Adipocyte (in vitro differentiated cells): ENCODE measurements at regions not wholly inside any gene's neighbourhood (a gene's known extent, or its start where the extent isn't known, plus 50 kb on each side); places are given as distances from the start of the nearest gene placed in this dataset.

Experiments used
- DNase-seq: peaks from one replicate; pipeline ENCODE4 v3.0.0-alpha.2; 2015; ENCODE audit warnings: low read depth
- H3K27me3 ChIP-seq: replicated peaks from 2 replicates; pipeline ENCODE4 v1.7.0; 2013; ENCODE audit warnings: mild to moderate bottlenecking, low read length, moderate library complexity; ENCODE audit not compliant: control insufficient read depth, insufficient read depth
- H3K36me3 ChIP-seq: 2 replicates; pipeline ENCODE4 v1.7.0; 2013; ENCODE audit warnings: low read length, mild to moderate bottlenecking, moderate library complexity; ENCODE audit not compliant: control insufficient read depth, insufficient read depth, severe bottlenecking
- H3K4me1 ChIP-seq: 2 replicates; pipeline ENCODE4 v1.7.0; 2013; ENCODE audit warnings: mild to moderate bottlenecking, low read length, moderate library complexity; ENCODE audit not compliant: control insufficient read depth, insufficient read depth
- H3K4me3 ChIP-seq: 2 replicates; pipeline ENCODE4 v1.7.0; 2013; ENCODE audit warnings: mild to moderate bottlenecking, low read length, moderate library complexity
- H3K9ac ChIP-seq: 2 replicates; pipeline ENCODE4 v1.7.0; 2013; ENCODE audit warnings: mild to moderate bottlenecking, low read length, moderate library complexity
- H3K9me3 ChIP-seq: 2 replicates; pipeline ENCODE4 v1.7.0; 2013; ENCODE audit warnings: mild to moderate bottlenecking, low read length, moderate library complexity; ENCODE audit not compliant: control insufficient read depth

DNA sequence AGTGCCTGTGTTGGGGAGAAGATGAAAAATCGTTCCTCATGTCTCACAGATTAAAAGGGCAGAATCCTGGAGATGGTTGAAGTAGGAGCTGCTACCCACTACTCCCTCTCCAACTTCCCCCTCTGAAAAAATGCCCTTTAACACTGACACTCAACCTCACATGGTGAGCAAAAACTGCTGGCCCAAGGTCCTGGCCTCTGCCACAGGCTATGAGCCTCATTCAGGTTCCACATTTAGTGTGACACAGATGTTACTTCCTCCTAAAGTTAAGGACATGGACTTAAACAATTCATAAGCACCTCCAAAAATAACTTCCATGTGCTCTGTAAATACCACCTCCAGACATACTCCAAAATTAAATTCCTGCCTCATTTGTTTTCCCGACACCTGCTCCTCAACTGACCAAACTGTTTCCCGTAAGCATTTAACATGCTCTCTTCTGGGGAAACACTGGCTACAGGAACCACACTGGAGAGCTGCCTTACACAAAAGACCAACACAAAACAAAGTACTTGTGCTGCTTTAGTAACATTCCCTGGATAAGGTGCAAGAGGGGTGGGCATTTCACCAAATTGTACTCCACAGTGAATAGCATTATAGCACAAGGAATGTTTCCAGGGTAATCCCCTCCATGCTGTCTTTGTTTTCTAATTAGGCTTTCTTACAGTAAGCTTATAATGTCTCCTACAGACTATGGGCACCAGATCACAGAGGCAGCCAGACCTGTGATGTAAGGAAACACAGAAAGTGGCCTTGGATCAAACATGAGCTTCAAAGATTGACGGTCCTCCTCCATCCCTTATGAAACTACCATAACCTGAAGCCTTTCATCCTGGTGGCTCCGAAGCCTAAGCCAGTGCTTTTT lies 57.0 kb downstream of the PHLDA1 start:
- H3K36me3 ChIP-seq = no peaks in the 10 kb centered on the region
- DNase-seq = no peak
- H3K9ac ChIP-seq = no peak overlapping the region
- no peaks in the 10 kb centered on the region for H3K9me3 ChIP-seq
- no peaks in the 10 kb centered on the region for H3K27me3 ChIP-seq
- no peak overlapping the region for H3K4me3 ChIP-seq
- peaks cover 37% of the 10 kb centered on the region for H3K4me1 ChIP-seq

DNA sequence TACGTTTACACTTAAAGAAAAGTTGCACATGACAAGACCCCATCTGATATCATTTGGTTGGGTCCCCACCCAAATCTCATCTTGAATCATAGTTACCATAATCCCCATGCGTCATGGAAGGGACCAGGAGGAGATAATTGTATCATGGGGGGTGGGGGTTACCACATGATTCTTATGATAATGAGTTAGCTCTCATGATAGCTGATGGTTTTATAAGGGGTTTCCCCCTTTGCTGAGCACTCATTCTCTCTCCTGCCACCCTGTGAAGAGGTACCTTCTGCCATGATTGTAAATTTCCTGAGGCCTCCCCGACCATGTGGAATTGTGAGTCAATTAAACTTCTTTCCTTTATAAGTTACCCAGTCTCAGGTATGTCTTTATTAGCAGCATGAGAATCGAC lies 60.3 kb downstream of the PHLDA1 start:
- H3K9ac ChIP-seq = no peak overlapping the region
- H3K9me3 ChIP-seq = no peaks in the 10 kb centered on the region
- H3K4me3 ChIP-seq = no peak overlapping the region
- no peak for DNase-seq
- no peaks in the 10 kb centered on the region for H3K36me3 ChIP-seq
- peaks cover 7% of the 10 kb centered on the region for H3K4me1 ChIP-seq
- H3K27me3 ChIP-seq = no peaks in the 10 kb centered on the region

DNA sequence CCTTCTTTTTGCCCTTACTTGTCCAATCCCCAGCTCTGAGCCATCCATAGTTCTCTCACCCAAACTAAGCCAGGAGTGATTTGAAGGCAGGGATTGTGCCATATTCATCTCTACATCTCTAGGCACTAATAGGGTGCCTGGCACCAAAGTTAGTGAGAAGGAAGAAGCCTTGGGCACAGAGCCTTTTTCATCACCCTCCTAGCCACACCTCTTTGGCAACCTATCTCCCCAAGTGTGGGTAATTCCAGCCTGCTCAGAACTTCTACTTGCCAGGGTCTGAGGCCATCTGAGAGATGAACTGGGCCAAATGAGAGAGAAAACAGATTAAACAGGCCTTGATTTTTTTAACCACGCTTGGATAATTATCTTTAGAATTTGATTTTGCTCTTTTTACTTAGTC lies 61.3 kb downstream of the PHLDA1 start:
- Histone ChIP-seq H3K36me3 (no peaks in the 10 kb centered on the region), H3K9me3 (no peaks in the 10 kb centered on the region), H3K9ac (no peak overlapping the region), H3K27me3 (no peaks in the 10 kb centered on the region), H3K4me1 (no peaks in the 10 kb centered on the region), H3K4me3 (no peak overlapping the region)
- no peak for DNase-seq

DNA sequence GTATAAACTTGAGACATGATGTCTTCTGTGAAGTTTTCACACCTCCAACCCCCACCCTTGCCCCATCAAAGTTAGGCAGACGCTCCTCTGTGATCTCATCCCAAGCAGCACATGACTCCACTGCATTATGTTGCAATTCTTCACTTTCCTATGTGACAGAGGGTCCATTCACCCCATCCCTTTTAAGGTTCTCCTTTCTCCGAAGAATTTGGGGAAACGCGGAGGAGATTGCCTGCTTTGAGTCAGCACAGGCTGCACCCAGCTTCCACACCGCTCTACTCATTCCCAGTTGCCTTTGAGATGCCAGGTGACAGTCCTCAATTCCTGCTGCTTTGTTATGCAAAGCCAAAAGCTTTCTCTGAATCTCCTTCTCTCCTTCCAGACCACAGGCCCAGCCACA lies 61.8 kb downstream of the PHLDA1 start:
- Histone ChIP-seq H3K4me3 (no peak overlapping the region), H3K27me3 (no peaks in the 10 kb centered on the region), H3K9ac (no peak overlapping the region), H3K9me3 (no peaks in the 10 kb centered on the region), H3K36me3 (no peaks in the 10 kb centered on the region), H3K4me1 (no peaks in the 10 kb centered on the region)
- DNase-seq = no peak

DNA sequence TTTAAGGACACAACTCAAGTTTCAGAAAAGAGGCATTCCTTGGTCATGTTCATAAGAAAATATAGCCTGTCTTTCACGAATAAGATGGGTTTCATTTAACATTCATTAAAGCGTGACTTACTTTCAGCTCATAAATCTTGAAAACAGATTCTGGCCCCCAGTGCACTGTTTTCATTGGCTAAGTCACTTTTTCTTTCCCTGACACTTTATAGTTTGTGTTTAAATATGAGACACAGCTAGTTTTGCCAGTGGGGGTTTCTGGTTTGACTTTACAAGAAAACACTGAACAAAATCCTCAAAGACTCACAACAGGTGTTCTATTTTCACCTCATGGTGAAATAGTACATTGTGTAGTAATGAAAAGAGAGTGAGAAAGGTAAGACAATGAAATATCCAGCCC lies 65.9 kb downstream of the PHLDA1 start:
- Histone ChIP-seq H3K9ac (no peak overlapping the region), H3K27me3 (no peaks in the 10 kb centered on the region), H3K9me3 (no peaks in the 10 kb centered on the region), H3K4me1 (no peaks in the 10 kb centered on the region), H3K36me3 (no peaks in the 10 kb centered on the region), H3K4me3 (no peak overlapping the region)
- DNase-seq = no peak

DNA sequence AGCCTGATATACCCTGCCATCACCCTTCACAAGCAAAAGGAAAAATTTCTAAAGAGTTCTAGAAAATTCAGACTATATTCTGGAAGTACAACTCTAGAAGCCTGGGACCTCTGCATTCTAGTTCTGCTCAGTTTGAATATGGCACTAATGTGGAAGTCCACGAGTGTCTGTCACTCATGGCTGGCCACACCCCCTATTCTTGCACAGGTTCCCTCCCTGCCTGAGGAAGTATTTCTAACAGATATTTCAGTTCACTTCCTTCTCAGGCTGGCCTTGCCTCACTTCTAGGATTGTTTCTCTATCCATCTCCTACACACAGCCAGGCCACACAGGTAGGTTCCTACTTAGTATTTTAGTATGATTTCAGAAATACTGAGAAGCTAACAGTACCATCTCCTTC lies 67.4 kb downstream of the PHLDA1 start:
- no peak overlapping the region for H3K9ac ChIP-seq
- H3K9me3 ChIP-seq = no peaks in the 10 kb centered on the region
- H3K4me3 ChIP-seq = no peak overlapping the region
- no peaks in the 10 kb centered on the region for H3K27me3 ChIP-seq
- no peaks in the 10 kb centered on the region for H3K36me3 ChIP-seq
- H3K4me1 ChIP-seq = no peaks in the 10 kb centered on the region
- no peak for DNase-seq

DNA sequence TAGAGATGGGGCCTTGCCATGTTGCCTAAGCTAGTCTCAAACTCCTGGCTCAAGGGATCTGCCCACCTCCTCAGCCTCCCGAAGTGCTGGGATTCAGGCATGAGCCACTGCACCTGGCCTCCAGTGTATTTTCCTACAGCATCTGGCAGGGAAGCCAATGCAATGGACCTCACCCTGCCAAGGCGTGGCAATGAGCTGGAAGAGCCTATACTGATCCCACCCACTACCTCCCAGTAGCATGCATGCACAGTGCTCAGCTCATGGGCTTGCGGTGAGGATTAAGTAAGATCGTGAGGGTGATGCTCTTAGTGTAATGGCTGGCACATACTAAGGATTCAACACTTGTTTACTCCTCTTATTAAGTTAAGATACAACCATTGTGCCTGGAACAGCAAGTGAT lies 69.7 kb downstream of the PHLDA1 start:
- Histone ChIP-seq H3K36me3 (no peaks in the 10 kb centered on the region), H3K4me3 (no peak overlapping the region), H3K27me3 (no peaks in the 10 kb centered on the region), H3K4me1 (no peaks in the 10 kb centered on the region), H3K9ac (no peak overlapping the region), H3K9me3 (no peaks in the 10 kb centered on the region)
- DNase-seq = no peak

DNA sequence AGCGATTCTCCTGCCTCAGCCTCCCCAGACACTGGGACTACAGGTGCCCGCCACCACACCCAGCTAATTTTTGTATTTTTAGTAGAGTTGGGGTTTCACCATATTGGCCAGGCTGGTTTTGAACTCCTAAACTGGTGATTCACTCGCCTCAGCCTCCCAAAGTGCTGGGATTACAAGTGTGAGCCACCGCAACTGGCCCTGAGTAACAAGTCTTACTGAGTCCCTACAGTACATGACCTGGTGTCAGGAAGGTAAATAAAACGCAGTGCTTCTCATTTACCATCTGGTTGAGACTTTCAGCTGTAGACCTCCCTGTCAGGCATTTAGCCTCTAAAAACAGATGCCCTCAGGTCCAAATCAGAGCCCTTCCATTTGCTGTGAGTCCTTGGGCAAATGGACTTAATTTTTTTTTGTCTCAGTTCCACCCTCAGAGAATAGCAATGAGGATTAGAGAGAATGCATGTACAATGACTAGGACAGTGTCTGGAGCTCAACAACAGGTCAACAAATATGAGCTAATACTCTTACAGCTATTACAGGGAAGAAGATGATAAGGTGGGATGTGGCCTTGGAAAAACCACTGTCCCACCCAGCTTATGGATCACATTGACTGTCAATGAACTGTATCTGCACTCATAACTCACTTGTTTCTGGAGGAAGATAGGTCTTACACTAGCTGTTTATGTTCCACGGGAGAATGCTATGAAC lies 70.5 kb downstream of the PHLDA1 start:
- Histone ChIP-seq H3K36me3 (no peaks in the 10 kb centered on the region), H3K27me3 (no peaks in the 10 kb centered on the region), H3K4me3 (no peak overlapping the region), H3K4me1 (no peaks in the 10 kb centered on the region), H3K9me3 (no peaks in the 10 kb centered on the region), H3K9ac (no peak overlapping the region)
- no peak for DNase-seq

DNA sequence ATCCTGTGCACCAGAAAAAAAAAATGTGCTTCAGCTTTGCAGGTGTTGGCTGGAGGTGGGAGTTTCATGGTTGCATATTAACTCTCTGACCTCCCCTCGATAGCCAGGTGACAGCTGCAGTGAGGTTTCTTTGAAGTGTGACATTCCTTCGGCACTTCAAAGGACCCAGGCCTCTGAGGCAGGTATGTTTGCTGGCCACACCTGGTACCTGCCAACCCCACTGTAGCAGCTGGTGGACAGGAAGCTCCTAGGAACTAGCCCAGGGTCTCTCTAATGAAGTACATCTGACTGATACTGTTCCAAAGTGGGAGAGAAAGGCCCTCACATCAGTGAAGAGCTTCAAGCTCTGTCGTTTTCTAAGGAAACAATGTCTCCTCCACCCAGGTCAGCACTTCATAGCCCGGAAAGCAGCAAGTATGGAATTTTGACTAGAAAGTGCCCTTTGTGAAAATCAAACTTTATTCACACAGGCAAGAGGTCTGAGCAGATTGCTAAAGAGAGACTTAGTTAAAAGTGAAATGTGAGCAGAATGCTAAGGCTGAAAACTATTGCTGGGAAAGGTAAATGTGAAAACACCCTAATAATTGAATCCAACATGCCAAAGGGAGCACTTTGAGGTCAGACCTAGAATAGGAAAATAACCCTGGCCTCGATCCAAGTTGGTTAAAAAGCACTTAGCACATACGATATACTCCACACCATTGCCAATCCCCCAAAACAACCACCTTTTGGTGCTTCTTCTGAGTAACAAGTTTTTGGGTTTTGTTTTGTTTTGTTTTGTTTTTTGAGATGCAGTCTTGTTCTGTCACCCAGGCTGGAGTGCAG lies 71.3 kb downstream of the PHLDA1 start:
- no peak overlapping the region for H3K4me3 ChIP-seq
- H3K27me3 ChIP-seq = no peaks in the 10 kb centered on the region
- no peaks in the 10 kb centered on the region for H3K9me3 ChIP-seq
- no peaks in the 10 kb centered on the region for H3K4me1 ChIP-seq
- no peaks in the 10 kb centered on the region for H3K36me3 ChIP-seq
- peak; percentile 24 for DNase-seq
- H3K9ac ChIP-seq = no peak overlapping the region

DNA sequence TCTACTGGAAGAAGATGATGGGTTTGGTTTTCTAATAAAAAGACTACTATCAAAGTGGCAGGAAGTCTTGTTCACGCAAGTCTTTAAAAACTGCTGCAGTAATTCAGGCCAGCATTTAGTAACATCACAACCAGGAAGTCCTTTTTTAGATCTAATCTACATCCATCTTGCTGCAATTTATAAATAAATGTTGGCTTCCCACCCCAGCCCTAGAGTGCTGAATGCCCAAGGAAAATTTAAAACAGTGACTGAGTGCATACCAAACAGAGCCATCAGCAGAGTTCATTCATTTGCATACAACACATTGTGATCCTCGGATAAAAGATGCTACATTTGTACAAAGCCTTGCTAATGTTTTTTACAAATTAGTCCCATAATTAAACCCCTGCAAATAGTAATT lies 72.1 kb downstream of the PHLDA1 start:
- no peaks in the 10 kb centered on the region for H3K27me3 ChIP-seq
- no peak for DNase-seq

DNA sequence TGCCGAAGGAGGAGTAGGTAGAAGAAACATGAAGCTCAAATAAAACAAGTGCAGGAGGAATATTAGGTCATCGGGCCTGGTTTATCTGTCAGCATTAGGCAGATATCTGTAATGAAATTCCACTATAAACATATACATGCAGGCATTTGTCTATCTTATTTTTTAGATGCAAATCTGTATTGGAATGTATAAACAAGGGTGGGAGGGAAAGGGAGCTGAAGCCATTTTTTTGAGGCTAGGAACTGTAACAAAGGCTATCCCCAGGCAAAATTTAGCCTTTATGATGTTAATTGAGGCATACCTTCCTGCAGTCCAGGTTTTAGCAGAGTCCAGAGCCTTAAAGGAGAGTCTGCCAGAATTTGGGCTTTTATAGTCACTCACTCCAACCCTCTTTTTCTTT lies 72.5 kb downstream of the PHLDA1 start:
- Histone ChIP-seq H3K27me3 (no peaks in the 10 kb centered on the region), H3K9me3 (no peaks in the 10 kb centered on the region), H3K9ac (no peak overlapping the region), H3K4me1 (peaks cover 7% of the 10 kb centered on the region), H3K4me3 (no peak overlapping the region), H3K36me3 (no peaks in the 10 kb centered on the region)
- DNase-seq = no peak

More for the DNA sequence above, 72.1 kb downstream of the PHLDA1 start:
- no peak overlapping the region for H3K4me3 ChIP-seq
- no peaks in the 10 kb centered on the region for H3K36me3 ChIP-seq
- no peak overlapping the region for H3K9ac ChIP-seq
- no peaks in the 10 kb centered on the region for H3K9me3 ChIP-seq
- peaks cover 2% of the 10 kb centered on the region for H3K4me1 ChIP-seq
